Keratinocyte (primary cell): ENCODE measurements at regions not wholly inside any gene's neighbourhood (a gene's known extent, or its start where the extent isn't known, plus 50 kb on each side); places are given as distances from the start of the nearest gene placed in this dataset.
"Not testable (repeated sequence)": the region's sequence is repeated elsewhere in the genome, so short reads cannot be mapped to it uniquely, and the experiment has no call there.

Experiments used
- DNase-seq: peaks from one replicate; pipeline ENCODE4 v3.0.0-alpha.2; 2011; ENCODE audit warnings: low read depth, missing footprints, low spot score
- FAIRE-seq: peaks from 2 replicates; lab custom pipeline; 2011; peaks lifted over from hg19 to GRCh38; lab: Jason Lieb, UNC
- H2AFZ ChIP-seq: 2 replicates; pipeline ENCODE4 v1.6.0; 2012; ENCODE audit warnings: low read length, control low read depth, inconsistent platforms; ENCODE audit not compliant: control insufficient read depth
- H3K27ac ChIP-seq: 2 replicates; pipeline ENCODE4 v1.5.1; 2011; ENCODE audit warnings: low read length; ENCODE audit not compliant: control insufficient read depth, insufficient read depth
- H3K27me3 ChIP-seq: 3 replicates; pipeline ENCODE4 v1.6.0; 2011; ENCODE audit warnings: low read length; ENCODE audit not compliant: control insufficient read depth, insufficient read depth; ENCODE audit errors: extremely low read depth
- H3K36me3 ChIP-seq, 2 experiments: 2 replicates in 1 of 2; 3 replicates in 1 of 2; pipeline ENCODE4 v1.5.1; 2011; ENCODE audit warnings: low read length in 2 of 2, mild to moderate bottlenecking in 1 of 2; ENCODE audit not compliant: control insufficient read depth in 2 of 2, insufficient read depth in 2 of 2; ENCODE audit errors: extremely low read depth in 1 of 2
- H3K4me1 ChIP-seq: 3 replicates; pipeline ENCODE4 v1.5.1; 2011; ENCODE audit warnings: low read length; ENCODE audit not compliant: control insufficient read depth, insufficient read depth; ENCODE audit errors: extremely low read depth
- H3K4me2 ChIP-seq: 3 replicates; pipeline ENCODE4 v1.6.0; 2011; ENCODE audit warnings: low read depth, low read length; ENCODE audit not compliant: control insufficient read depth, insufficient read depth; ENCODE audit errors: extremely low read depth
- H3K4me3 ChIP-seq, 3 experiments: fragments of 200-600 bp in 1 of 3; sonication (generic) in 1 of 3; 2 replicates in 2 of 3; 3 replicates in 1 of 3; pipeline ENCODE4 v1.5.1; 2011 to 2016; ENCODE audit warnings: low read length in 3 of 3, mild to moderate bottlenecking in 3 of 3, control low read depth in 2 of 3, inconsistent platforms in 1 of 3, low read depth in 1 of 3, mixed read lengths in 1 of 3, mixed run types in 1 of 3, moderate library complexity in 1 of 3; ENCODE audit not compliant: control insufficient read depth in 2 of 3, insufficient read depth in 2 of 3; ENCODE audit errors: extremely low read depth in 1 of 3
- H3K79me2 ChIP-seq: 2 replicates; pipeline ENCODE4 v1.6.0; 2012; ENCODE audit warnings: low read length; ENCODE audit not compliant: control insufficient read depth, insufficient read depth
- H3K9ac ChIP-seq: 3 replicates; pipeline ENCODE4 v1.6.0; 2011; ENCODE audit warnings: low read length; ENCODE audit not compliant: control insufficient read depth, insufficient read depth; ENCODE audit errors: extremely low read depth
- H3K9me1 ChIP-seq: 3 replicates; pipeline ENCODE4 v1.6.0; 2011; ENCODE audit warnings: low read length; ENCODE audit not compliant: control insufficient read depth, insufficient read depth; ENCODE audit errors: extremely low read depth
- H3K9me3 ChIP-seq: 2 replicates; pipeline ENCODE4 v1.5.1; 2012; ENCODE audit warnings: low read depth, low read length; ENCODE audit not compliant: control insufficient read depth
- H4K20me1 ChIP-seq: 3 replicates; pipeline ENCODE4 v1.6.0; 2011; ENCODE audit warnings: low read length; ENCODE audit not compliant: control insufficient read depth, insufficient read depth; ENCODE audit errors: extremely low read depth
- CTCF ChIP-seq, 3 experiments: IDR thresholded peaks in 1 of 3; conservative IDR thresholded peaks in 1 of 3; optimal IDR thresholded peaks in 1 of 3; 2 replicates in 2 of 3; 3 replicates in 1 of 3; pipeline versions ENCODE3 to v1.5.1; 2011; ENCODE audit warnings: low read length in 3 of 3, mild to moderate bottlenecking in 3 of 3, moderate library complexity in 2 of 3, control low read depth in 1 of 3, inconsistent platforms in 1 of 3; ENCODE audit not compliant: insufficient read depth in 2 of 3; ENCODE audit errors: extremely low read depth in 1 of 3
- EZH2 ChIP-seq: IDR thresholded peaks from one replicate; pipeline ENCODE4 v1.6.1; 2012; ENCODE audit warnings: inconsistent platforms, mild to moderate bottlenecking, low read length, moderate library complexity
- dilution Hi-C: fragments of 300-500 bp; cut with MboI; formaldehyde crosslinking; loops from one replicate; pipeline ENCODE4 v1.7.0; 2020; ENCODE audit warnings: low sequenced_read_pairs; ENCODE audit not compliant: extremely low pct_ligation_motif_present

- Histone ChIP-seq H3K27ac (no peak overlapping the region), H3K36me3 (no peaks in the 10 kb centered on the region), H2AFZ (no peak overlapping the region), H3K4me1 (peaks cover 8% of the 10 kb centered on the region), H3K4me2 (no peak overlapping the region), H3K4me3 (no peak overlapping the region), H3K79me2 (peaks cover 22% of the 10 kb centered on the region), H4K20me1 (no peaks in the 10 kb centered on the region), H3K9me1 (no peaks in the 10 kb centered on the region), H3K9ac (no peak overlapping the region), H3K9me3 (no peaks in the 10 kb centered on the region), H3K27me3 (no peaks in the 10 kb centered on the region)
- FAIRE-seq = no peak
- no peak for DNase-seq
- dilution Hi-C loops = no loop called here
- TF ChIP-seq EZH2 (no peak), CTCF (optimal IDR thresholded peaks at IDR 0.05 in 1 of 3, IDR thresholded peaks at IDR 0.05 in 1 of 3, conservative IDR thresholded peaks at IDR 0.05 in 1 of 3; ENCODE audit: extremely low read depth in 1 of 3, insufficient read depth in 2 of 3, low read length in 3 of 3) (no peak)
Measured at GRCh38 chr6:144372116-144372515, 87.0 kb downstream of the UTRN start.

GRCh38 chr6:144372611-144373594, 87.8 kb downstream of the UTRN start:
- Histone ChIP-seq H3K9ac (no peak overlapping the region), H3K9me1 (no peaks in the 10 kb centered on the region), H3K27me3 (no peaks in the 10 kb centered on the region), H3K9me3 (no peaks in the 10 kb centered on the region), H2AFZ (no peak overlapping the region), H3K4me2 (no peak overlapping the region), H4K20me1 (no peaks in the 10 kb centered on the region), H3K4me1 (peaks cover 8% of the 10 kb centered on the region), H3K36me3 (no peaks in the 10 kb centered on the region), H3K79me2 (peaks cover 21% of the 10 kb centered on the region), H3K27ac (no peak overlapping the region), H3K4me3 (no peak overlapping the region)
- FAIRE-seq (peak; percentile 76), DNase-seq (no peak)
- no peak for TF ChIP-seq EZH2
- TF ChIP-seq CTCF (optimal IDR thresholded peaks at IDR 0.05 in 1 of 3, IDR thresholded peaks at IDR 0.05 in 1 of 3, conservative IDR thresholded peaks at IDR 0.05 in 1 of 3; ENCODE audit: extremely low read depth in 1 of 3, insufficient read depth in 2 of 3, low read length in 3 of 3) = no peak
- dilution Hi-C loops = no loop called here

- H3K27ac ChIP-seq, FAIRE-seq, H3K36me3 ChIP-seq, H3K4me2 ChIP-seq, H3K9ac ChIP-seq, H3K9me3 ChIP-seq, H4K20me1 ChIP-seq, H3K27me3 ChIP-seq, H3K4me1 ChIP-seq, H3K9me1 ChIP-seq, H3K4me3 ChIP-seq, dilution Hi-C loops, DNase-seq, H2AFZ ChIP-seq: not testable (repeated sequence)
- peaks cover 20% of the 10 kb centered on the region for H3K79me2 ChIP-seq
Measured at GRCh38 chr6:144374525-144374924, 89.4 kb downstream of the UTRN start.
